Omental fat pad (tissue), 3 donors: ENCODE measurements at regions not wholly inside any gene's neighbourhood (a gene's known extent, or its start where the extent isn't known, plus 50 kb on each side); places are given as distances from the start of the nearest gene placed in this dataset.

Source experiments
- ATAC-seq: fragments of 150-250 bp; one replicate; pipeline ENCODE4 v1.9.1; 2016; ENCODE audit warnings: mild to moderate bottlenecking, moderate library complexity; ENCODE audit not compliant: low FRiP score
- DNase-seq: peaks from one replicate; pipeline ENCODE4 v3.0.0-alpha.2; 2019; ENCODE audit warnings: low spot score
- TF ChIP-seq, protein P1 (sequence below), 3 donors: fragments of 450-650 bp; IDR thresholded peaks; one replicate each; pipeline ENCODE4 v1.5.1; 2016 to 2017; ENCODE audit warnings: antibody characterized with exemption in 3 of 3, mild to moderate bottlenecking in 3 of 3, moderate library complexity in 2 of 3

DNA sequence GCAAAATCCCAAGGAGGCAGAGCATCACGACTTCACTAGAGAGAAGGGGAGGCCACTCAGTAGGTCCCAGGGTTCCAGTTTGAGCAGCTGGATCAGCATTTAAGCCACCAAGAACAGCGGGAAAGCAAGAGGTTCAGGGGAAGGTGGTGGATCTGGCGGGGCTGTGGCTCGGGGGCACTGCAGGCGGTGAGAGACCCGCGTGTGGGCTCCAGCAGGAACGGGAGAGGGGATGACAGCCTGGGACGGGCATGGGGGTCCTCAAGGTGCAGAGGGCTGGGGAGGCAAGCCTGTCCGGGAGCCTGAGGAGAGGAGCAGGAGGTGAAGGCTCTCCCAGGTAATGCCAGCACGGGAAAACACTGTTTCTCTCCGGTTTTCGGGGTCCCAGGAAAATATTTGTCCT, 123.6 kb downstream of the IRX2 start:
- no peak for ATAC-seq
- TF ChIP-seq, protein P1, sequence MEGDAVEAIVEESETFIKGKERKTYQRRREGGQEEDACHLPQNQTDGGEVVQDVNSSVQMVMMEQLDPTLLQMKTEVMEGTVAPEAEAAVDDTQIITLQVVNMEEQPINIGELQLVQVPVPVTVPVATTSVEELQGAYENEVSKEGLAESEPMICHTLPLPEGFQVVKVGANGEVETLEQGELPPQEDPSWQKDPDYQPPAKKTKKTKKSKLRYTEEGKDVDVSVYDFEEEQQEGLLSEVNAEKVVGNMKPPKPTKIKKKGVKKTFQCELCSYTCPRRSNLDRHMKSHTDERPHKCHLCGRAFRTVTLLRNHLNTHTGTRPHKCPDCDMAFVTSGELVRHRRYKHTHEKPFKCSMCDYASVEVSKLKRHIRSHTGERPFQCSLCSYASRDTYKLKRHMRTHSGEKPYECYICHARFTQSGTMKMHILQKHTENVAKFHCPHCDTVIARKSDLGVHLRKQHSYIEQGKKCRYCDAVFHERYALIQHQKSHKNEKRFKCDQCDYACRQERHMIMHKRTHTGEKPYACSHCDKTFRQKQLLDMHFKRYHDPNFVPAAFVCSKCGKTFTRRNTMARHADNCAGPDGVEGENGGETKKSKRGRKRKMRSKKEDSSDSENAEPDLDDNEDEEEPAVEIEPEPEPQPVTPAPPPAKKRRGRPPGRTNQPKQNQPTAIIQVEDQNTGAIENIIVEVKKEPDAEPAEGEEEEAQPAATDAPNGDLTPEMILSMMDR (IDR thresholded peaks at IDR 0.05) = no peak
- no peak for DNase-seq

GRCh38 chr5:2626572-2626971, 124.9 kb downstream of the IRX2 start:
- ATAC-seq = no peak
- TF ChIP-seq, protein P1 (IDR thresholded peaks at IDR 0.05) = no peak
- no peak for DNase-seq

DNA sequence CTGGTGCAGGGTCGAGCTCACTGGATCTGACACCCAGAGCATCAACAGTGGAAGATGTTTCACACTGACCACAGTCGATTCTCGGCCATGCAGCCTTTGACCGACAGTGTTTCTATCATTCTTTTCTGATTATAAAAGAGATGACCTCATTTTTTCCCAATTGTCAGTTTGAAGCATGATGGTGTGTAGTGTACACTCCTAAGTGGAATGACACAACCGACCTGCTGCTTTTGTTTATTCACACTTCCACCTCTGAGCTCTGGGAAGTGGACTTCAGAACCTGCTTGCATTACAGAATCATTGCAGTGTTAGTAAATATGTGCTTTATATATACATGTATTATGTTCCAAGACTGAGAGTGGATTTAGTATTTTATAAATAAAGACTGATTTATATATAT, 128.6 kb downstream of the IRX2 start:
- TF ChIP-seq, protein P1 (IDR thresholded peaks at IDR 0.05) = no peak
- no peak for ATAC-seq
- DNase-seq = no peak

GRCh38 chr5:2621631-2622030, 129.8 kb downstream of the IRX2 start:
- TF ChIP-seq, protein P1 (IDR thresholded peaks at IDR 0.05) = no peak
- DNase-seq (no peak), ATAC-seq (no peak)

DNA sequence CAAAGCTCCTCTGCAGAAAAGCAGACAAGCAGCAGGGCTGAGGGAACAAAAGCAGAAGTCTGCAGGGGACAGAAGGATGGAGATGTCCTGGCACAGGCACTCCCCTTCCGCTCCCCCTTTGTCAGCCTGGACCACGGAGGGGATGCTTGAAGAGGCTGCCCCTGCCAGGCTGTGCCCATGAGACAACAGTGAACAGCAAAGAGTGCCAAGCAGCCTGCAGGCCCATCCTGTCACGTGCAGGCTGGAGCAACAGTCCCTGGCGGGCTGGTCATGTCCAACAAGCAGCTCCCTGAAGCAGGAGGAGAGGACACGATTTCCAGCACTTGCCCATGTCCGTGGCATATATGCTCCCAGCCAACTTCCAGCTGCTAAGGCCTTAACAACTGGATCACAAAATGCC, 132.3 kb downstream of the IRX2 start:
- ATAC-seq = no peak
- TF ChIP-seq, protein P1 (IDR thresholded peaks at IDR 0.05) = no peak
- DNase-seq = no peak

GRCh38 chr5:2617461-2617860, 134.0 kb downstream of the IRX2 start:
- no peak for ATAC-seq
- TF ChIP-seq, protein P1 (IDR thresholded peaks at IDR 0.05) = no peak
- DNase-seq = no peak

- no peak for ATAC-seq
- DNase-seq = no peak
- TF ChIP-seq, protein P1 (IDR thresholded peaks at IDR 0.05) = no peak
These were observed 135.6 kb downstream of the IRX2 start for GRCh38 chr5:2615917-2616316.
